ENCODE measurements at regions not wholly inside any gene's neighbourhood (a gene's known extent, or its start where the extent isn't known, plus 50 kb on each side); places are given as distances from the start of the nearest gene placed in this dataset.

GRCh38 chr4:138487230-138487629, 245.1 kb upstream of the SLC7A11 start:
- Mint-ChIP-seq H3K9me3 (ENCODE audit: unreplicated experiment) (no peaks in the 10 kb centered on the region), H3K4me3 (ENCODE audit: unreplicated experiment) (no peak overlapping the region), H3K36me3 (ENCODE audit: insufficient read depth, unreplicated experiment) (no peaks in the 10 kb centered on the region), H3K4me1 (ENCODE audit: insufficient read depth, unreplicated experiment) (no peaks in the 10 kb centered on the region), H3K27ac (ENCODE audit: low read depth, unreplicated experiment) (no peak overlapping the region), H3K27me3 (ENCODE audit: insufficient read depth, unreplicated experiment) (no peaks in the 10 kb centered on the region)
- DNase-seq (ENCODE audit: unreplicated experiment), result no peak
- intact Hi-C loops (cut with micrococcal nuclease), result no loop called here
- no TSS peak for BruUV-seq (replicated peaks)
- ChIA-PET POLR2A (interaction anchor here (0.6 kb wide), 2 partner anchors 329 to 443 kb away, joined by 3 read pairs; no protein-coding TSS in a partner anchor), CTCF (interaction anchor here (0.6 kb wide), 2 partner anchors 77 to 364 kb away, joined by 4 to 5 read pairs; no protein-coding TSS in a partner anchor)
- TF ChIP-seq CTCF (IDR thresholded peaks at IDR 0.05; ENCODE audit: unreplicated experiment), result no peak

GRCh38 chr4:138485498-138485897, 243.3 kb upstream of the SLC7A11 start:
- ChIA-PET CTCF (no interaction called here), POLR2A (interaction anchor here (0.7 kb wide), 1 partner anchor 28 kb away, joined by 3 read pairs; no protein-coding TSS in a partner anchor)
- H3K4me1 Mint-ChIP-seq (ENCODE audit: insufficient read depth, unreplicated experiment), result no peaks in the 10 kb centered on the region
- H3K27ac Mint-ChIP-seq (ENCODE audit: low read depth, unreplicated experiment), result no peak overlapping the region
- no peak overlapping the region for H3K4me3 Mint-ChIP-seq (ENCODE audit: unreplicated experiment)
- no peaks in the 10 kb centered on the region for H3K27me3 Mint-ChIP-seq (ENCODE audit: insufficient read depth, unreplicated experiment)
- intact Hi-C loops (cut with micrococcal nuclease), result no loop called here
- BruUV-seq (replicated peaks), result no TSS peak
- no peak for TF ChIP-seq CTCF (IDR thresholded peaks at IDR 0.05; ENCODE audit: unreplicated experiment)
- H3K36me3 Mint-ChIP-seq (ENCODE audit: insufficient read depth, unreplicated experiment), result no peaks in the 10 kb centered on the region
- H3K9me3 Mint-ChIP-seq (ENCODE audit: unreplicated experiment), result peaks cover 6% of the 10 kb centered on the region
- no peak for DNase-seq (ENCODE audit: unreplicated experiment)

- H3K4me3 Mint-ChIP-seq (ENCODE audit: unreplicated experiment), result no peak overlapping the region
- H3K4me1 Mint-ChIP-seq (ENCODE audit: insufficient read depth, unreplicated experiment), result no peaks in the 10 kb centered on the region
- no peak for DNase-seq (ENCODE audit: unreplicated experiment)
- CTCF ChIA-PET, result interaction anchor here (0.5 to 0.6 kb wide), 2 partner anchors 9 kb away, joined by 3 to 4 read pairs; no protein-coding TSS in a partner anchor
- no TSS peak for BruUV-seq (replicated peaks)
- TF ChIP-seq CTCF (IDR thresholded peaks at IDR 0.05; ENCODE audit: unreplicated experiment), result no peak
- no peaks in the 10 kb centered on the region for H3K36me3 Mint-ChIP-seq (ENCODE audit: insufficient read depth, unreplicated experiment)
- H3K27me3 Mint-ChIP-seq (ENCODE audit: insufficient read depth, unreplicated experiment), result no peaks in the 10 kb centered on the region
- H3K27ac Mint-ChIP-seq (ENCODE audit: low read depth, unreplicated experiment), result no peak overlapping the region
- intact Hi-C loops (cut with micrococcal nuclease), result no loop called here
- POLR2A ChIA-PET, result no interaction called here
- H3K9me3 Mint-ChIP-seq (ENCODE audit: unreplicated experiment), result no peaks in the 10 kb centered on the region
These were observed 233.0 kb upstream of the SLC7A11 start for GRCh38 chr4:138475116-138475515.

GRCh38 chr4:138473339-138473738, 231.2 kb upstream of the SLC7A11 start:
- no peak for TF ChIP-seq CTCF (IDR thresholded peaks at IDR 0.05; ENCODE audit: unreplicated experiment)
- POLR2A ChIA-PET, result no interaction called here
- intact Hi-C loops (cut with micrococcal nuclease), result no loop called here
- H3K9me3 Mint-ChIP-seq (ENCODE audit: unreplicated experiment), result no peaks in the 10 kb centered on the region
- H3K36me3 Mint-ChIP-seq (ENCODE audit: insufficient read depth, unreplicated experiment), result no peaks in the 10 kb centered on the region
- CTCF ChIA-PET, result interaction anchor here (1.2 kb wide), 1 partner anchor 21 kb away, joined by 4 read pairs; no protein-coding TSS in a partner anchor
- no peak overlapping the region for H3K4me3 Mint-ChIP-seq (ENCODE audit: unreplicated experiment)
- no peaks in the 10 kb centered on the region for H3K4me1 Mint-ChIP-seq (ENCODE audit: insufficient read depth, unreplicated experiment)
- no peaks in the 10 kb centered on the region for H3K27me3 Mint-ChIP-seq (ENCODE audit: insufficient read depth, unreplicated experiment)
- H3K27ac Mint-ChIP-seq (ENCODE audit: low read depth, unreplicated experiment), result no peak overlapping the region
- DNase-seq (ENCODE audit: unreplicated experiment), result no peak
- BruUV-seq (replicated peaks), result no TSS peak

All from MCF 10A (cell line).